ENCODE measurements at regions not wholly inside any gene's neighbourhood (a gene's known extent, or its start where the extent isn't known, plus 50 kb on each side); places are given as distances from the start of the nearest gene placed in this dataset.

- Histone ChIP-seq H3K4me3 (no peak overlapping the region), H3K27me3 (no peaks in the 10 kb centered on the region), H3K9me3 (no peaks in the 10 kb centered on the region), H3K36me3 (no peaks in the 10 kb centered on the region), H3K27ac (peak overlapping the region; percentile 45 to 50), H3K4me1 (peaks cover 0 to 26% (median 7%) of the 10 kb centered on the region in 4 donors)
- intact Hi-C loops (cut with DNase I; ENCODE audit: low total_unique reads) = no loop called here
- no peak for TF ChIP-seq CTCF (IDR thresholded peaks at IDR 0.05)
- peak; percentile 48 to 70 for DNase-seq
Measured at GRCh38 chr10:33421789-33422462, 87.5 kb upstream of the NRP1 start.

- H3K4me3 ChIP-seq = no peak overlapping the region
- TF ChIP-seq CTCF (IDR thresholded peaks at IDR 0.05) = no peak
- no peaks in the 10 kb centered on the region for H3K36me3 ChIP-seq
- intact Hi-C loops (cut with DNase I; ENCODE audit: low total_unique reads) = no loop called here
- no peak for DNase-seq
- H3K9me3 ChIP-seq = no peaks in the 10 kb centered on the region
- no peak overlapping the region for H3K27ac ChIP-seq
- H3K4me1 ChIP-seq = peaks cover 0 to 32% (median 7%) of the 10 kb centered on the region in 4 donors
- no peaks in the 10 kb centered on the region for H3K27me3 ChIP-seq
Measured at GRCh38 chr10:33419311-33419710, 84.8 kb upstream of the NRP1 start.

GRCh38 chr10:33418301-33418700, 83.8 kb upstream of the NRP1 start:
- Histone ChIP-seq H3K27ac (no peak overlapping the region), H3K4me3 (no peak overlapping the region), H3K36me3 (no peaks in the 10 kb centered on the region), H3K9me3 (no peaks in the 10 kb centered on the region), H3K4me1 (peaks cover 0 to 25% (median 7%) of the 10 kb centered on the region in 4 donors), H3K27me3 (no peaks in the 10 kb centered on the region)
- intact Hi-C loops (cut with DNase I; ENCODE audit: low total_unique reads) = no loop called here
- DNase-seq = no peak
- no peak for TF ChIP-seq CTCF (IDR thresholded peaks at IDR 0.05)

- H3K36me3 ChIP-seq = no peaks in the 10 kb centered on the region
Measured at GRCh38 chr10:33416691-33417090, 82.2 kb upstream of the NRP1 start.

GRCh38 chr10:33416209-33416608, 81.7 kb upstream of the NRP1 start:
- no peaks in the 10 kb centered on the region for H3K27me3 ChIP-seq
- peaks cover 0 to 24% (median 5%) of the 10 kb centered on the region in 4 donors for H3K4me1 ChIP-seq
- no peak overlapping the region for H3K4me3 ChIP-seq
- no peak for TF ChIP-seq CTCF (IDR thresholded peaks at IDR 0.05)
- no peaks in the 10 kb centered on the region for H3K9me3 ChIP-seq
- no peak for DNase-seq
- no peaks in the 10 kb centered on the region for H3K36me3 ChIP-seq
- intact Hi-C loops (cut with DNase I; ENCODE audit: low total_unique reads) = no loop called here
- H3K27ac ChIP-seq = no peak overlapping the region

More at GRCh38 chr10:33416691-33417090, 82.2 kb upstream of the NRP1 start:
- no peaks in the 10 kb centered on the region for H3K9me3 ChIP-seq
- H3K4me3 ChIP-seq = no peak overlapping the region
- intact Hi-C loops (cut with DNase I; ENCODE audit: low total_unique reads) = no loop called here
- DNase-seq = no peak
- TF ChIP-seq CTCF (IDR thresholded peaks at IDR 0.05) = no peak
- peaks cover 0 to 29% (median 5%) of the 10 kb centered on the region in 4 donors for H3K4me1 ChIP-seq
- no peak overlapping the region for H3K27ac ChIP-seq
- no peaks in the 10 kb centered on the region for H3K27me3 ChIP-seq

Measured in tibial artery (tissue), 4 donors.